GM21528 (cell line): ENCODE measurements at regions not wholly inside any gene's neighbourhood (a gene's known extent, or its start where the extent isn't known, plus 50 kb on each side); places are given as distances from the start of the nearest gene placed in this dataset.

Experiments
- ATAC-seq: cut with Tn5 transposase; IDR thresholded peaks from one replicate; pipeline ENCODE4 v1.9.1; 2021; ENCODE audit warnings: mild to moderate bottlenecking, moderate library complexity; ENCODE audit not compliant: unreplicated experiment, low FRiP score

- ATAC-seq: no peak
Measured at GRCh38 chr3:72257738-72258137, 472.8 kb upstream of the PROK2 start.

- ATAC-seq: no peak
Measured at GRCh38 chr3:72257203-72257602, 472.3 kb upstream of the PROK2 start.

GRCh38 chr3:72256716-72257115 is 471.8 kb upstream of the PROK2 start:
- ATAC-seq: no peak

- ATAC-seq: no peak
Measured at GRCh38 chr3:72255791-72256559, 471.0 kb upstream of the PROK2 start.

- no peak for ATAC-seq
Measured at GRCh38 chr3:72255191-72255590, 470.2 kb upstream of the PROK2 start.

- ATAC-seq: no peak
Measured at GRCh38 chr3:72254483-72254882, 469.5 kb upstream of the PROK2 start.

- ATAC-seq: no peak
Measured at GRCh38 chr3:72250725-72251124, 465.8 kb upstream of the PROK2 start.

GRCh38 chr3:72248869-72249268 is 463.9 kb upstream of the PROK2 start:
- no peak for ATAC-seq

GRCh38 chr3:72248389-72248761 is 463.4 kb upstream of the PROK2 start:
- ATAC-seq: no peak

GRCh38 chr3:72247645-72248388 is 462.9 kb upstream of the PROK2 start:
- ATAC-seq: no peak

- no peak for ATAC-seq
Measured at GRCh38 chr3:72247126-72247525, 462.2 kb upstream of the PROK2 start.

- no peak for ATAC-seq
Measured at GRCh38 chr3:72246685-72247084, 461.7 kb upstream of the PROK2 start.

- no peak for ATAC-seq
Measured at GRCh38 chr3:72245183-72245811, 460.3 kb upstream of the PROK2 start.

- no peak for ATAC-seq
Measured at GRCh38 chr3:72244396-72244795, 459.4 kb upstream of the PROK2 start.

GRCh38 chr3:72242326-72242725 is 457.4 kb upstream of the PROK2 start:
- ATAC-seq: no peak

- no peak for ATAC-seq
Measured at GRCh38 chr3:72241525-72241924, 456.6 kb upstream of the PROK2 start.

GRCh38 chr3:72240531-72240930 is 455.6 kb upstream of the PROK2 start:
- no peak for ATAC-seq

- no peak for ATAC-seq
Measured at GRCh38 chr3:72238801-72239200, 453.9 kb upstream of the PROK2 start.

GRCh38 chr3:72238010-72238691 is 453.2 kb upstream of the PROK2 start:
- no peak for ATAC-seq

- ATAC-seq: no peak
Measured at GRCh38 chr3:72237679-72238009, 452.7 kb upstream of the PROK2 start.

- no peak for ATAC-seq
Measured at GRCh38 chr3:72234391-72234790, 449.4 kb upstream of the PROK2 start.
